ENCODE measurements at regions not wholly inside any gene's neighbourhood (a gene's known extent, or its start where the extent isn't known, plus 50 kb on each side); places are given as distances from the start of the nearest gene placed in this dataset.

GRCh38 chr9:106798016-106798799, 64.8 kb upstream of the ZNF462 start:
- no peaks in the 10 kb centered on the region for H3K36me3 ChIP-seq (ENCODE audit: insufficient read depth, insufficient read length, low read length)
- TF ChIP-seq YY1 (IDR thresholded peaks at IDR 0.05; ENCODE audit: insufficient read depth, insufficient read length), result no peak
- no peak for TF ChIP-seq ZNF274 (IDR thresholded peaks at IDR 0.05; ENCODE audit: low read depth, low read length)
- no peak for TF ChIP-seq SUZ12 (IDR thresholded peaks at IDR 0.05; ENCODE audit: extremely low read depth, insufficient read depth, insufficient read length)
- H3K9me3 ChIP-seq (ENCODE audit: insufficient read depth, low read length), result no peaks in the 10 kb centered on the region
- no peak for DNase-seq (ENCODE audit: low read depth, low spot score)
- no peaks in the 10 kb centered on the region for H3K4me1 ChIP-seq (ENCODE audit: insufficient read depth, insufficient read length)
- H3K27me3 ChIP-seq (ENCODE audit: insufficient read depth, insufficient read length), result no peaks in the 10 kb centered on the region
- H3K9ac ChIP-seq (ENCODE audit: insufficient read length, low read depth), result no peak overlapping the region
- no peak overlapping the region for H3K4me3 ChIP-seq (ENCODE audit: insufficient read length, low read depth)

GRCh38 chr9:106799152-106799551, 63.8 kb upstream of the ZNF462 start:
- no peaks in the 10 kb centered on the region for H3K4me1 ChIP-seq (ENCODE audit: insufficient read depth, insufficient read length)
- no peak overlapping the region for H3K4me3 ChIP-seq (ENCODE audit: insufficient read length, low read depth)
- no peak for DNase-seq (ENCODE audit: low read depth, low spot score)
- no peaks in the 10 kb centered on the region for H3K27me3 ChIP-seq (ENCODE audit: insufficient read depth, insufficient read length)
- H3K36me3 ChIP-seq (ENCODE audit: insufficient read depth, insufficient read length, low read length), result no peaks in the 10 kb centered on the region
- H3K9ac ChIP-seq (ENCODE audit: insufficient read length, low read depth), result no peak overlapping the region
- TF ChIP-seq ZNF274 (IDR thresholded peaks at IDR 0.05; ENCODE audit: low read depth, low read length) (no peak), YY1 (IDR thresholded peaks at IDR 0.05; ENCODE audit: insufficient read depth, insufficient read length) (no peak), SUZ12 (IDR thresholded peaks at IDR 0.05; ENCODE audit: extremely low read depth, insufficient read depth, insufficient read length) (no peak)
- H3K9me3 ChIP-seq (ENCODE audit: insufficient read depth, low read length), result no peaks in the 10 kb centered on the region

- Histone ChIP-seq H3K4me3 (ENCODE audit: insufficient read length, low read depth) (no peak overlapping the region), H3K27me3 (ENCODE audit: insufficient read depth, insufficient read length) (no peaks in the 10 kb centered on the region), H3K36me3 (ENCODE audit: insufficient read depth, insufficient read length, low read length) (no peaks in the 10 kb centered on the region), H3K4me1 (ENCODE audit: insufficient read depth, insufficient read length) (no peaks in the 10 kb centered on the region), H3K9me3 (ENCODE audit: insufficient read depth, low read length) (no peaks in the 10 kb centered on the region), H3K9ac (ENCODE audit: insufficient read length, low read depth) (no peak overlapping the region)
- TF ChIP-seq SUZ12 (IDR thresholded peaks at IDR 0.05; ENCODE audit: extremely low read depth, insufficient read depth, insufficient read length) (no peak), ZNF274 (IDR thresholded peaks at IDR 0.05; ENCODE audit: low read depth, low read length) (no peak)
- no peak for DNase-seq (ENCODE audit: low read depth, low spot score)
Observed at GRCh38 chr9:106800701-106801270, 62.2 kb upstream of the ZNF462 start.

DNA sequence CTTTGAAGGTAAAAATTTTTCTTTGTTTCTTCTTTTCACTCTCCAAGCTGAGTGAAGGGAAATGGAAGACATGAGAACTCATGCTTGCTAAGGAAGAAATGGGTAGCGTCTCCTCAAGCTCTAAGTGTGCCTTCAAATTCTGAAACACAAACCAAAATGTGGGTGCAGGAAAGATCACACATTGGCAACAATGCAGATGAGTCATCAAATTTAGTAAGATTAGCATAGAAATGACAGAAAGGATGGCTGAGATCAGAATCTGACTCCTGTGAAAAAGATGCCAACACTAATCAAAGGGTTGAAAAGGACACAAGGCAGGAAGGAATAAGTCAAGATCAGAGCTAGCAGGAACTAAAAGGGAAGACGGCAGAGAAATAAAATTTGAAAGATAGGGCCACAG, 61.1 kb upstream of the ZNF462 start:
- H3K4me1 ChIP-seq (ENCODE audit: insufficient read depth, insufficient read length), result no peaks in the 10 kb centered on the region
- no peaks in the 10 kb centered on the region for H3K36me3 ChIP-seq (ENCODE audit: insufficient read depth, insufficient read length, low read length)
- H3K27me3 ChIP-seq (ENCODE audit: insufficient read depth, insufficient read length), result no peaks in the 10 kb centered on the region
- no peaks in the 10 kb centered on the region for H3K9me3 ChIP-seq (ENCODE audit: insufficient read depth, low read length)
- H3K9ac ChIP-seq (ENCODE audit: insufficient read length, low read depth), result no peak overlapping the region
- no peak for DNase-seq (ENCODE audit: low read depth, low spot score)
- TF ChIP-seq SUZ12 (IDR thresholded peaks at IDR 0.05; ENCODE audit: extremely low read depth, insufficient read depth, insufficient read length) (no peak), ZNF274 (IDR thresholded peaks at IDR 0.05; ENCODE audit: low read depth, low read length) (no peak), YY1 (IDR thresholded peaks at IDR 0.05; ENCODE audit: insufficient read depth, insufficient read length) (no peak)
- no peak overlapping the region for H3K4me3 ChIP-seq (ENCODE audit: insufficient read length, low read depth)
